ENCODE measurements at regions not wholly inside any gene's neighbourhood (a gene's known extent, or its start where the extent isn't known, plus 50 kb on each side); places are given as distances from the start of the nearest gene placed in this dataset.

DNA sequence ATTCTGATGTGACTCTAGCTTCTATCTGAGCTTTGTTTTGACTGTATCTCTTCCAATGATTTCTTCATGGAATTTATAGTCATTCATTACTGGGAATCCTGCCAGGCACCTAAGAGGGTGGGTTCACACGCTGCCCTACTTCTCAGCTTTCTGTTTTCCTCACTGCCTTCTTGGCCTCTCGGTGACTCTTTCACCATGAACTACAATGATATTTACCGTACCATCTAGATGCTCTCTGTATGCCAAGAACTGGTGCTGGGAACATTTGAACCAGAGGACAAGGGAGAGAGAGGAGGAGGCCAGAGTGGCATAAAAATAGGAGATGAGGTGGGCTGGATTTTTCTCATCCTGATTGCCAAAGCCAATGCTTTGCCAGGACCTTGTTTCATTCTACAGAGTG is 280.0 kb upstream of the P2RY1 start:
- in situ Hi-C loops (cut with MboI; ENCODE audit: low pct_unique_long_range_greater_than_20kb in 2 of 9, low sequenced_read_pairs in 9 of 9, unreplicated experiment in 9 of 9): no loop called here
- 17 to 100% (median 71%) methylated on average over 1 to 3 of the region's 3 CpGs; no CpG with 5 or more reads in 1 of the 10 experiments for WGBS, 10 experiments
- H3K27ac ChIP-seq: no peak overlapping the region

GRCh38 chr3:152555666-152556291 is 279.2 kb upstream of the P2RY1 start:
- Histone ChIP-seq H3K27ac (no peak overlapping the region), H3K4me3 (no peak overlapping the region), H3K4me1 (replicated peaks in 1 of 2) (peaks cover 2 to 16% of the 10 kb centered on the region in 2 donors)
- in situ Hi-C loops (cut with MboI; ENCODE audit: low pct_unique_long_range_greater_than_20kb in 2 of 9, low sequenced_read_pairs in 9 of 9, unreplicated experiment in 9 of 9): no loop called here
- ATAC-seq (replicated peaks in 6 of 8): peak in 5 of 8 experiments; percentile 66 to 91 (median 84)
- WGBS, 10 experiments: 58 to 100% (median 82%) methylated on average over 1 to 6 of the region's 6 CpGs

More for the DNA sequence above, 280.0 kb upstream of the P2RY1 start:
- peak in 1 of 8 experiments; percentile 65 for ATAC-seq (replicated peaks in 6 of 8)
- H3K4me3 ChIP-seq: no peak overlapping the region
- H3K4me1 ChIP-seq (replicated peaks in 1 of 2): peaks cover 2 to 16% of the 10 kb centered on the region in 2 donors

- peak in 3 of 8 experiments; percentile 26 to 34 (median 34) for ATAC-seq (replicated peaks in 6 of 8)
- H3K4me1 ChIP-seq (replicated peaks in 1 of 2): peaks cover 2 to 16% of the 10 kb centered on the region in 2 donors
- in situ Hi-C loops (cut with MboI; ENCODE audit: low pct_unique_long_range_greater_than_20kb in 2 of 9, low sequenced_read_pairs in 9 of 9, unreplicated experiment in 9 of 9): no loop called here
- no peak overlapping the region for H3K27ac ChIP-seq
- H3K4me3 ChIP-seq: no peak overlapping the region
Measured at GRCh38 chr3:152556731-152557254, 278.1 kb upstream of the P2RY1 start.

- peak in 2 of 8 experiments; percentile 30 to 33 for ATAC-seq (replicated peaks in 6 of 8)
- Histone ChIP-seq H3K4me1 (replicated peaks in 1 of 2) (peaks cover 2 to 16% of the 10 kb centered on the region in 2 donors), H3K27ac (no peak overlapping the region), H3K4me3 (no peak overlapping the region)
- in situ Hi-C loops (cut with MboI; ENCODE audit: low pct_unique_long_range_greater_than_20kb in 2 of 9, low sequenced_read_pairs in 9 of 9, unreplicated experiment in 9 of 9): no loop called here
- 0 to 57% (median 25%) methylated on average over 1 to 2 of the region's 2 CpGs; no CpG with 5 or more reads in 1 of the 10 experiments for WGBS, 10 experiments
Measured at GRCh38 chr3:152557302-152557999, 277.5 kb upstream of the P2RY1 start.

DNA sequence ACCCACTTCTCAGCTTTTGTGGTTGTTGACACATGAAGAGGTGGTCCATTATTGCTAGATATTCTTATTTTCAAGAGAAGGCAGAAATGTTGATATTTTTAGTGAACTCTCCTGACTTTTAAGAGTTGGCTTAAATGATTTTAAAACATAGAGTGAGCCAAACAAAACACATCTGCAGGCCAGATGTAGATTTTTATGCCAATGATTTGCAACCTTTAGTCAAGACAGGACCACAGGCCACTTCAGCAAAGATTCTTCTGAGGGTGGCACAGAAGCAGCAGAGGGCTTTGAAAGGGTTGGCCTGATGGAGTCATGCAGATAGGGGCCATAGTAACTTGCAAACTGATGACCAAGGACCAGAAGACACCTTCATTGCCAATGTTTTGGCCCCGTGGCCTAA is 276.5 kb upstream of the P2RY1 start:
- Histone ChIP-seq H3K4me1 (replicated peaks in 1 of 2) (peaks cover 2 to 16% of the 10 kb centered on the region in 2 donors), H3K27ac (no peak overlapping the region), H3K4me3 (no peak overlapping the region)
- in situ Hi-C loops (cut with MboI; ENCODE audit: low pct_unique_long_range_greater_than_20kb in 2 of 9, low sequenced_read_pairs in 9 of 9, unreplicated experiment in 9 of 9): no loop called here
- ATAC-seq (replicated peaks in 6 of 8): peak in 1 of 8 experiments; percentile 29
- WGBS, 10 experiments: 0 to 82% (median 0%) methylated on average over 1 of the region's 1 CpG; no CpG with 5 or more reads in 5 of the 10 experiments

DNA sequence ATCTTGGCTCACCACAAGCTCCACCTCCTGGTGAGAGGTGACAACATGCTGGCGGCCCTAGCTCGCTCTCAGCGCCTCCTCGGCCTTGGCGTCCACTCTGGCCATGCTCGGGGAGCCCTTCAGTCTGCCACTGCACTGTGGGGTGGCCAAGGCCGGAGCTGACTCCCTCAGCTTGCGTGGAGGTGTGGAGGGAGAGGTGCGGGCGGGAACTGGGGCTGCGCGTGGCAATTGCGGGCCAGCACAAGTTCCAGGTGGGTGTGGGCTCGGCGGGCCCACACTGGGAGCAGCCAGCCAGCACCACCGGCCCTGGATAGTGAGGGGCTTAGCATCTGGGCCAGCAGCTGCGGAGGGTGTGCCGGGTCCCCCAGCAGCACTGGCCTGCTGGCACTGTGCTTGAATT is 275.7 kb upstream of the P2RY1 start:
- Histone ChIP-seq H3K27ac (no peak overlapping the region), H3K4me3 (no peak overlapping the region), H3K4me1 (replicated peaks in 1 of 2) (peaks cover 2 to 16% of the 10 kb centered on the region in 2 donors)
- no peak for ATAC-seq (replicated peaks in 6 of 8)
- in situ Hi-C loops (cut with MboI; ENCODE audit: low pct_unique_long_range_greater_than_20kb in 2 of 9, low sequenced_read_pairs in 9 of 9, unreplicated experiment in 9 of 9): no loop called here
- 100% methylated on average over 2 of the region's 18 CpGs; no CpG with 5 or more reads in 9 of the 10 experiments for WGBS, 10 experiments

DNA sequence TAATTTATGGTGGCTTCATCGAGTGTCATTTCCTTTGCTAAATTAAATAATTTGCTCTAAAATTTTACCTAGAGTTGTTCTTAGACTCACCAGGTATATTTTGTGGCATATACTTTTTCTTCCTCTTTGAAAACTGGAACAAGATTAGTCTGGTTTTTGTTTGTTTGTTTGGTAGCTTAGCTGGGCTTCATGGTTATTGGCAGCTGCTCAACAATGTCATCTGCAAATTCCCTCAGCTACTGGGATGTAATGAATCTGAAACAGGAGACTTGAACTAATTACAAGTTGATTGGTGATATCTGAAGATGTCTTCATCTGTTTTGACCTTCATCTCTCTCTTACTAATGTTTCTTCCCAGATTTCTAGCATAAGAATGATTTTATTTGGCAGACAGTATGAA is 270.5 kb upstream of the P2RY1 start:
- H3K4me3 ChIP-seq: no peak overlapping the region
- 25 to 100% (median 100%) methylated on average over 1 of the region's 1 CpG; no CpG with 5 or more reads in 1 of the 10 experiments for WGBS, 10 experiments
- in situ Hi-C loops (cut with MboI; ENCODE audit: low pct_unique_long_range_greater_than_20kb in 2 of 9, low sequenced_read_pairs in 9 of 9, unreplicated experiment in 9 of 9): no loop called here
- no peaks in the 10 kb centered on the region for H3K4me1 ChIP-seq (replicated peaks in 1 of 2)
- ATAC-seq (replicated peaks in 6 of 8): peak in 3 of 8 experiments; percentile 23 to 82 (median 65)
- H3K27ac ChIP-seq: no peak overlapping the region

- H3K4me1 ChIP-seq (replicated peaks in 1 of 2): no peaks in the 10 kb centered on the region
- 38 to 90% (median 50%) methylated on average over 2 to 4 of the region's 4 CpGs; no CpG with 5 or more reads in 1 of the 10 experiments for WGBS, 10 experiments
- in situ Hi-C loops (cut with MboI; ENCODE audit: low pct_unique_long_range_greater_than_20kb in 2 of 9, low sequenced_read_pairs in 9 of 9, unreplicated experiment in 9 of 9): no loop called here
- no peak overlapping the region for H3K27ac ChIP-seq
- no peak overlapping the region for H3K4me3 ChIP-seq
- ATAC-seq (replicated peaks in 6 of 8): peak in 3 of 8 experiments; percentile 71 to 72 (median 72)
Measured at GRCh38 chr3:152574461-152575079, 260.4 kb upstream of the P2RY1 start.

GRCh38 chr3:152578769-152579168 is 256.2 kb upstream of the P2RY1 start:
- Histone ChIP-seq H3K4me1 (replicated peaks in 1 of 2) (no peaks in the 10 kb centered on the region), H3K4me3 (no peak overlapping the region), H3K27ac (no peak overlapping the region)
- in situ Hi-C loops (cut with MboI; ENCODE audit: low pct_unique_long_range_greater_than_20kb in 2 of 9, low sequenced_read_pairs in 9 of 9, unreplicated experiment in 9 of 9): no loop called here
- no peak for ATAC-seq (replicated peaks in 6 of 8)

- no peak for ATAC-seq (replicated peaks in 6 of 8)
- Histone ChIP-seq H3K4me3 (no peak overlapping the region), H3K4me1 (replicated peaks in 1 of 2) (no peaks in the 10 kb centered on the region), H3K27ac (no peak overlapping the region)
- 30 to 95% (median 79%) methylated on average over 2 to 3 of the region's 3 CpGs; no CpG with 5 or more reads in 2 of the 10 experiments for WGBS, 10 experiments
- in situ Hi-C loops (cut with MboI; ENCODE audit: low pct_unique_long_range_greater_than_20kb in 2 of 9, low sequenced_read_pairs in 9 of 9, unreplicated experiment in 9 of 9): no loop called here
Measured at GRCh38 chr3:152581951-152582350, 253.0 kb upstream of the P2RY1 start.

DNA sequence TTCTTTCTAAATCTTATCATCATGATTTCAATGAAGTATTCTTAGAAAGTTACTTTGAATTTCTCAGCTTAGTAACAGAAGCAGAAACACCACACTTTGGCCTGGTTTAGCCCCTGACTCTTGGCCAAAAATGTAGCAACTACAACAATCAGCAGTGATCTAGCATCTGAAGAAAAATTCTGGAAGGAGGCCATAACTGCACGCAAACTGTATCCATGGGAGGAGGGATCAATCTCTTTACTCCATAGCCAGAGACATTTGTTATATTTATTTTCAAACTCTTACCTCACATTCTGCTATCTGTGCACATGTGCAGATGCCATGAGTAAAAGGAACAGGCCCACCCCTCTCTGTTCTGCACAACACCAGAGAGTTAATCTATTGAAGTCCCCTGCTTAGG is 251.0 kb upstream of the P2RY1 start:
- Histone ChIP-seq H3K4me3 (no peak overlapping the region), H3K27ac (no peak overlapping the region), H3K4me1 (replicated peaks in 1 of 2) (no peaks in the 10 kb centered on the region)
- WGBS, 10 experiments: 33 to 100% (median 86%) methylated on average over 1 of the region's 1 CpG; no CpG with 5 or more reads in 3 of the 10 experiments
- in situ Hi-C loops (cut with MboI; ENCODE audit: low pct_unique_long_range_greater_than_20kb in 2 of 9, low sequenced_read_pairs in 9 of 9, unreplicated experiment in 9 of 9): no loop called here
- ATAC-seq (replicated peaks in 6 of 8): peak in 2 of 8 experiments; percentile 49 to 65

- in situ Hi-C loops (cut with MboI; ENCODE audit: low pct_unique_long_range_greater_than_20kb in 2 of 9, low sequenced_read_pairs in 9 of 9, unreplicated experiment in 9 of 9): no loop called here
- WGBS, 10 experiments: 50 to 100% (median 91%) methylated on average over 1 to 4 of the region's 4 CpGs
- no peak for ATAC-seq (replicated peaks in 6 of 8)
Measured at GRCh38 chr3:152586974-152587373, 248.0 kb upstream of the P2RY1 start.

GRCh38 chr3:152587861-152588260 is 247.1 kb upstream of the P2RY1 start:
- no peak for ATAC-seq (replicated peaks in 6 of 8)
- 33 to 100% (median 80%) methylated on average over 1 of the region's 1 CpG; no CpG with 5 or more reads in 3 of the 10 experiments for WGBS, 10 experiments
- in situ Hi-C loops (cut with MboI; ENCODE audit: low pct_unique_long_range_greater_than_20kb in 2 of 9, low sequenced_read_pairs in 9 of 9, unreplicated experiment in 9 of 9): no loop called here

More at GRCh38 chr3:152586974-152587373, 248.0 kb upstream of the P2RY1 start:
- no peak overlapping the region for H3K27ac ChIP-seq
- no peaks in the 10 kb centered on the region for H3K4me1 ChIP-seq (replicated peaks in 1 of 2)
- H3K4me3 ChIP-seq: no peak overlapping the region

More at GRCh38 chr3:152587861-152588260, 247.1 kb upstream of the P2RY1 start:
- Histone ChIP-seq H3K4me3 (no peak overlapping the region), H3K27ac (no peak overlapping the region), H3K4me1 (replicated peaks in 1 of 2) (no peaks in the 10 kb centered on the region)

Data from motor neuron (in vitro differentiated cells).